ENCODE measurements at regions not wholly inside any gene's neighbourhood (a gene's known extent, or its start where the extent isn't known, plus 50 kb on each side); places are given as distances from the start of the nearest gene placed in this dataset.

DNA sequence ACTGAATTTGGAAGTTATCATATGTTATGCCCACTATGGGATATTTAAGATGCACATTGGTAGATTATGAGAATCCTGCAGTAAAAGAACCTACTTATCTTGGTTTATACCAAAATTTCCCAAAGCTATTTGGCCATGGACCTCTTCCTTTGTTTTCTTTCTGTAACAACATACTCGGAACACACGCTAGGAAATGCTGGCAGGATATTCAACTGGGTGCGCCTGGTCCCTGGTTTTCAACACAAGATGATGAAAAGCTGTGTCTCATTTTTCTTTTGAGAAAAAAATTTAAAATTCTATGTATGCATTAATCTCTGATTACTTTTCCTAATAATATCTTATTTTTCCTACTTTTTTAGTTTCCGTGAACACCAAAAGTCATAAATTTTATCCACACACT, 128.5 kb upstream of the NRP1 start:
- no peak overlapping the region for H2BK120ac ChIP-seq (ENCODE audit: low read depth, low read length, poor library complexity, severe bottlenecking)
- no peak for DNase-seq
- H3K27me3 ChIP-seq (ENCODE audit: insufficient read depth, low read length): no peaks in the 10 kb centered on the region
- H3K4me3 Mint-ChIP-seq: no peak overlapping the region
- no peak overlapping the region for H3K18ac ChIP-seq (ENCODE audit: insufficient read length, low read depth, low read length)
- no CpG with 5 or more reads among the region's 4 CpGs for WGBS (ENCODE audit: extremely low coverage, insufficient read length, low lambda C conversion rate)
- H3K79me1 ChIP-seq (ENCODE audit: insufficient read depth, low read depth, low read length, poor library complexity, severe bottlenecking): no peaks in the 10 kb centered on the region
- no peaks in the 10 kb centered on the region for H3K9me3 ChIP-seq (ENCODE audit: control insufficient read depth, low read depth, low read length)
- no peak overlapping the region for H2BK20ac ChIP-seq (ENCODE audit: low read depth, low read length, poor library complexity, severe bottlenecking)
- TF ChIP-seq CTCF (conservative IDR thresholded peaks at IDR 0.05): no peak
- no peak overlapping the region for H3K56ac ChIP-seq (ENCODE audit: insufficient read length, low read depth, low read length)
- H3K23ac ChIP-seq (ENCODE audit: insufficient read length, low read depth, low read length): no peak overlapping the region
- no peak overlapping the region for H2BK15ac ChIP-seq (ENCODE audit: low read depth, low read length)
- no peak overlapping the region for H2BK12ac ChIP-seq (ENCODE audit: insufficient read length, low read depth, low read length)
- H3K36me3 Mint-ChIP-seq (ENCODE audit: insufficient read depth in 1 of 3, low read depth in 3 of 3): no peaks in the 10 kb centered on the region
- no peak overlapping the region for H2AFZ ChIP-seq (ENCODE audit: low read length)
- no peak overlapping the region for H3K27ac ChIP-seq (ENCODE audit: insufficient read length, low read depth, low read length)
- H3T11ph ChIP-seq (ENCODE audit: low read length): no peak overlapping the region
- no peaks in the 10 kb centered on the region for H3K9me3 Mint-ChIP-seq
- H3K27me3 Mint-ChIP-seq (ENCODE audit: low read depth): no peaks in the 10 kb centered on the region; the same call in 1 of the 2 replicates
- no peak overlapping the region for H3K27ac Mint-ChIP-seq
- H2BK5ac ChIP-seq (ENCODE audit: insufficient read length, low read length): no peak overlapping the region
- no peak overlapping the region for H3K4me2 ChIP-seq (ENCODE audit: insufficient read depth, insufficient read length, low read length)
- no peak overlapping the region for H4K91ac ChIP-seq (ENCODE audit: insufficient read length, low read depth, low read length)
- no peak overlapping the region for H4K8ac ChIP-seq (replicated peaks; ENCODE audit: insufficient read length, low read depth, low read length)
- H3K23me2 ChIP-seq (ENCODE audit: insufficient read length, low read depth, low read length, poor library complexity, severe bottlenecking): no peaks in the 10 kb centered on the region
- no peak overlapping the region for H3K9ac ChIP-seq (ENCODE audit: extremely low read depth, insufficient read length, low read length)
- no peak overlapping the region for H3K14ac ChIP-seq (ENCODE audit: insufficient read depth, low read length)
- no peaks in the 10 kb centered on the region for H3K4me1 ChIP-seq (ENCODE audit: insufficient read depth, low read length)
- H2AK5ac ChIP-seq (ENCODE audit: insufficient read length, low read length): no peak overlapping the region
- no peak overlapping the region for H3K4ac ChIP-seq (ENCODE audit: low read depth, low read length)
- no peaks in the 10 kb centered on the region for H4K20me1 ChIP-seq (ENCODE audit: control insufficient read depth, insufficient read depth, insufficient read length)
- H3K4me1 Mint-ChIP-seq: no peaks in the 10 kb centered on the region
- H4K5ac ChIP-seq (ENCODE audit: insufficient read length, low read depth, low read length): no peak overlapping the region
- no peaks in the 10 kb centered on the region for H3K79me2 ChIP-seq (ENCODE audit: insufficient read depth, low read length)

Measured in H9 (cell line).